Gastrocnemius medialis (tissue), 4 donors: ENCODE measurements at regions not wholly inside any gene's neighbourhood (a gene's known extent, or its start where the extent isn't known, plus 50 kb on each side); places are given as distances from the start of the nearest gene placed in this dataset.

Source experiments
- ATAC-seq, 2 donors: fragments of 150-250 bp; one replicate each; pipeline ENCODE4 v1.9.1; 2016
- DNase-seq, 2 donors: peaks; one replicate each; pipeline ENCODE4 v3.0.0-alpha.2; 2019
- H3K27ac ChIP-seq, 4 donors: fragments of 200-600 bp; sonication (generic); 1 replicate in 1 of 4; 2 replicates in 3 of 4; pipeline ENCODE4 v1.5.1; 2016 to 2018; ENCODE audit warnings: mild to moderate bottlenecking in 2 of 4, moderate library complexity in 1 of 4
- H3K27me3 ChIP-seq, 3 donors: fragments of 200-600 bp; sonication (generic) in 2 of 3; 1 replicate in 1 of 3; 2 replicates in 2 of 3; pipeline versions ENCODE4 v1.5.1 to v1.6.0; 2016 to 2019; ENCODE audit warnings: mild to moderate bottlenecking in 1 of 3, moderate library complexity in 1 of 3
- H3K36me3 ChIP-seq, 2 donors: fragments of 200-600 bp; sonication (generic) in 1 of 2; one replicate each; pipeline ENCODE4 v1.5.1; 2017 to 2018
- H3K4me1 ChIP-seq, 2 donors: fragments of 200-600 bp; sonication (generic) in 1 of 2; one replicate each; pipeline ENCODE4 v1.5.1; 2016 to 2017; ENCODE audit warnings: mild to moderate bottlenecking in 2 of 2
- H3K4me3 ChIP-seq, 4 donors: fragments of 200-600 bp; sonication (generic) in 3 of 4; 1 replicate in 1 of 4; 2 replicates in 3 of 4; pipeline ENCODE4 v1.5.1; 2016 to 2019; ENCODE audit warnings: mild to moderate bottlenecking in 2 of 4
- H3K9me3 ChIP-seq, 3 donors: fragments of 200-600 bp; sonication (generic) in 2 of 3; 1 replicate in 1 of 3; 2 replicates in 2 of 3; pipeline ENCODE4 v1.5.1; 2016 to 2019
- POLR2A ChIP-seq, 2 donors: fragments of 450-650 bp; IDR thresholded peaks; one replicate each; pipeline ENCODE4 v1.6.1; 2017; ENCODE audit warnings: antibody characterized with exemption in 2 of 2, mild to moderate bottlenecking in 2 of 2, moderate library complexity in 2 of 2
- in situ Hi-C, 4 donors: fragments of 200-750 bp; cut with MboI; loops; one replicate each; pipeline versions ENCODE4 v1.15.0 to v1.8.0; 2017; ENCODE audit warnings: low sequenced_read_pairs in 4 of 4
- intact Hi-C: fragments of 100-400 bp; cut with DNase I; formaldehyde crosslinking; loops from one replicate; pipeline ENCODE4 v1.15.1; 2023; ENCODE audit warnings: low total_unique reads
- TF ChIP-seq, protein P1 (sequence below), 5 experiments: fragments of 450-650 bp in 3 of 5; fragments of 200-600 bp in 2 of 5; sonication (generic) in 2 of 5; IDR thresholded peaks in 4 of 5; conservative IDR thresholded peaks in 1 of 5; 1 replicate in 4 of 5; 2 replicates in 1 of 5; pipeline ENCODE4 v1.5.1; 2016 to 2019; ENCODE audit warnings: antibody characterized with exemption in 5 of 5, mild to moderate bottlenecking in 3 of 5, moderate library complexity in 3 of 5

DNA sequence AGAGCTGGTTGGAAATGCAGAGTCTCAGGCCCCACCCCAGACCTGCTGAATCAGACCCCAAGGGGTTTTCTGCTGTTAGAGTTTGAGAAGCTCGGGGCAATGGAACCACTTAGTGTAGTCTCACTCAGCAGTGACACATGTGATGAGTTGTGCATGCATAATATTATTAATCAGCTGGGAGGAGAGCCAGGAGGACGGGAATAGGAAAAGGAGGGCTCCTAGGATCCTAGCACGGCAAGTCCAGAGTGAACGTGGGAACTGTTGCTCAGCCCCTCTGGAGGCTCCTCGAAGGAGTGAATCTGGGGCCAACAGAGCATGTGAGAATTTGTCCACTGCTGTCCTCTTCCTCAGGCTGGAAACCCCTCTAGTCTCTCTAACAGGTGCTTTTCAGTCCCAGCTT is 87.1 kb downstream of the HS1BP3 start:
- no peaks in the 10 kb centered on the region for H3K9me3 ChIP-seq
- H3K27me3 ChIP-seq: no peaks in the 10 kb centered on the region
- peaks cover 4 to 12% of the 10 kb centered on the region in 2 donors for H3K4me1 ChIP-seq
- ATAC-seq (no peak), DNase-seq (no peak)
- in situ Hi-C loops (no loop called here), intact Hi-C loops (no loop called here)
- H3K27ac ChIP-seq: no peak overlapping the region
- no peaks in the 10 kb centered on the region for H3K36me3 ChIP-seq
- TF ChIP-seq POLR2A (IDR thresholded peaks at IDR 0.05): no peak
- TF ChIP-seq, protein P1, sequence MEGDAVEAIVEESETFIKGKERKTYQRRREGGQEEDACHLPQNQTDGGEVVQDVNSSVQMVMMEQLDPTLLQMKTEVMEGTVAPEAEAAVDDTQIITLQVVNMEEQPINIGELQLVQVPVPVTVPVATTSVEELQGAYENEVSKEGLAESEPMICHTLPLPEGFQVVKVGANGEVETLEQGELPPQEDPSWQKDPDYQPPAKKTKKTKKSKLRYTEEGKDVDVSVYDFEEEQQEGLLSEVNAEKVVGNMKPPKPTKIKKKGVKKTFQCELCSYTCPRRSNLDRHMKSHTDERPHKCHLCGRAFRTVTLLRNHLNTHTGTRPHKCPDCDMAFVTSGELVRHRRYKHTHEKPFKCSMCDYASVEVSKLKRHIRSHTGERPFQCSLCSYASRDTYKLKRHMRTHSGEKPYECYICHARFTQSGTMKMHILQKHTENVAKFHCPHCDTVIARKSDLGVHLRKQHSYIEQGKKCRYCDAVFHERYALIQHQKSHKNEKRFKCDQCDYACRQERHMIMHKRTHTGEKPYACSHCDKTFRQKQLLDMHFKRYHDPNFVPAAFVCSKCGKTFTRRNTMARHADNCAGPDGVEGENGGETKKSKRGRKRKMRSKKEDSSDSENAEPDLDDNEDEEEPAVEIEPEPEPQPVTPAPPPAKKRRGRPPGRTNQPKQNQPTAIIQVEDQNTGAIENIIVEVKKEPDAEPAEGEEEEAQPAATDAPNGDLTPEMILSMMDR (IDR thresholded peaks at IDR 0.05 in 4 of 5, conservative IDR thresholded peaks at IDR 0.05 in 1 of 5): no peak
- no peak overlapping the region for H3K4me3 ChIP-seq

DNA sequence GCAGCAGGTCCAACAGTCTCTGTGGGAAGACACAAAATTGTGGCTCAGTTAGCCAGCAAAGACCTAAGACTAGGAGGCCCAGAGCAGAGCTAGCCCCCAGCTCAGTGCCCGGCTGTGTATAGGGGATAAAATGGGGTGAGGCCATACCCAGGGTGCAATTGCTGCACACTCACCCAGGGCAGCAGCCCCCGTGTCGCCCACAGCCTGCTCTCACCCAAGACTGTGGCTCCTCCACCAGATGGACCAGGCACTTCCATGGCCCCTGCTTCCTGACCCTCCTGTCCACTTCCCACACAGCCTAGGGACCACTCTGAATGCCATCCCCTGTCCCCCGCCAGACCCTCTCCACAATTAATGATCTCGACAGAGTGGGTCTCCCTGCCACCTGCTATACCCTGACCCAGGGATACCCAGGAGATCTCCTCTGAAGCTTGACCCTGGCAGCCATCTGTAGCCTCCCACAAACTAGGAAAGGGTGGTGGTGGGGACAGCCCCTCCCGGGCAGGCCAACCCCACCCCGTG is 85.7 kb downstream of the HS1BP3 start:
- Histone ChIP-seq H3K4me3 (no peak overlapping the region), H3K4me1 (peaks cover 4 to 20% of the 10 kb centered on the region in 2 donors), H3K9me3 (no peaks in the 10 kb centered on the region), H3K27me3 (no peaks in the 10 kb centered on the region), H3K27ac (no peak overlapping the region), H3K36me3 (no peaks in the 10 kb centered on the region)
- no peak for ATAC-seq
- intact Hi-C loops: no loop called here
- in situ Hi-C loops: no loop called here
- TF ChIP-seq, protein P1 (IDR thresholded peaks at IDR 0.05 in 4 of 5, conservative IDR thresholded peaks at IDR 0.05 in 1 of 5): no peak
- no peak for TF ChIP-seq POLR2A (IDR thresholded peaks at IDR 0.05)
- DNase-seq: no peak

DNA sequence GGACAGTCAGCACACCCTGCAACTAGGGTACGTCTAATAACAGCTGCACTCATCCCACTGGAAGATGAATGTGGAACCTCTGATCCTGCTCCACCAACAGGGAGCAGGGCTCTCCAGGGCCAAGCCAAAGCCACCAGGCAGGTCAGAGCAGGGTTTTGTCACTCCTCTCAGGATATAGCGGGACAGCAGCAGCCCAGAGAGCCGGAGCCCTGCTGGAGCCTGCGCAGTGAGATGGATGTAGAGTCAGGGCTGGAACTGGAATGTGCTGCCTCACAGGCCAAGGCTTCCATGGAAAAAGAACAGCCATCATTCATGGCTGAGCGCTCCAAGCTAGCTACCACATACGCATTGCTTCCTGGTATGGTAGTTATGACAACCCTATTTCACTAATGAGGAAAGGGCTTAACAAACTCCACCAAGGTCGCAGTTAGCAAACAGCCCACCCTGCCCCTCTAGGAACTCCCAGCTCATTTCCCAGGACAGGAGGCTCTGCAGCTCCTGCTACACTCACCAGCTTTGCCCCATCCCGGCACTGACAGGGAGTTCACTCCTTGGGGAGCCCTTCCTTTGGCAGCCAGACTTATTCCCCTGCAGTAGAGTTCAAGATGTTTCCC is 85.2 kb downstream of the HS1BP3 start:
- Histone ChIP-seq H3K36me3 (no peaks in the 10 kb centered on the region), H3K27me3 (no peaks in the 10 kb centered on the region), H3K27ac (no peak overlapping the region), H3K4me1 (peaks cover 4 to 26% of the 10 kb centered on the region in 2 donors), H3K4me3 (no peak overlapping the region), H3K9me3 (no peaks in the 10 kb centered on the region)
- TF ChIP-seq POLR2A (IDR thresholded peaks at IDR 0.05): no peak
- TF ChIP-seq, protein P1 (IDR thresholded peaks at IDR 0.05 in 4 of 5, conservative IDR thresholded peaks at IDR 0.05 in 1 of 5): no peak
- DNase-seq (no peak), ATAC-seq (no peak)
- intact Hi-C loops: no loop called here
- in situ Hi-C loops: no loop called here

DNA sequence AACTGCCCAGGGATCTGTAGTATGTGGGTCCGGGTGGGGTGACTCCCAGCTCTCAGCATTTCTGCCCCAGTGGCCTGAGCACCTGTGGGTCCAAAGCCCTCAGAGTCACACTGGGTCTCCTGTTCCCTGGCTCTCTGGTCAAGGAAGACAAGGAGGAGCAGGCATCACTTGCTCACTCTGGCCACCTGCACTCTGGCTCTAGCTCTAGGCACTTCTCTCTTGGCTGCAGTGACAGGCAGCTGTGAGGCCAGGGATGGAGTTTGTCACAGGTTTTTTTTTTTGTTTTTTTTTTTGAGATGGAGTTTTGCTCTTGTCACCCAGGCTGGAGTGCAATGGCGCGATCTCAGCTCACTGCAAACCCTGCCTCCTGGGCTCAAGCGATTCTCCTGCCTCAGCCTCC is 84.6 kb downstream of the HS1BP3 start:
- H3K9me3 ChIP-seq: no peaks in the 10 kb centered on the region
- DNase-seq (no peak), ATAC-seq (no peak)
- intact Hi-C loops: no loop called here
- in situ Hi-C loops: no loop called here
- TF ChIP-seq, protein P1 (IDR thresholded peaks at IDR 0.05 in 4 of 5, conservative IDR thresholded peaks at IDR 0.05 in 1 of 5): no peak
- TF ChIP-seq POLR2A (IDR thresholded peaks at IDR 0.05): no peak
- no peaks in the 10 kb centered on the region for H3K27me3 ChIP-seq
- H3K27ac ChIP-seq: no peak overlapping the region
- no peak overlapping the region for H3K4me3 ChIP-seq
- H3K4me1 ChIP-seq: peaks cover 4 to 31% of the 10 kb centered on the region in 2 donors
- no peaks in the 10 kb centered on the region for H3K36me3 ChIP-seq
